Parathyroid adenoma (tissue), 2 donors: ENCODE measurements at regions not wholly inside any gene's neighbourhood (a gene's known extent, or its start where the extent isn't known, plus 50 kb on each side); places are given as distances from the start of the nearest gene placed in this dataset.

Source experiments
- H2AFZ ChIP-seq: fragments of 300-600 bp; sonication (generic); one replicate; pipeline ENCODE4 v1.7.0; 2017; ENCODE audit warnings: antibody characterized with exemption, mild to moderate bottlenecking
- H3K27ac ChIP-seq: fragments of 300-600 bp; sonication (generic); one replicate; pipeline ENCODE4 v1.7.0; 2017
- H3K27me3 ChIP-seq: fragments of 300-600 bp; sonication (generic); one replicate; pipeline ENCODE4 v1.7.0; 2017; ENCODE audit warnings: low read length; ENCODE audit not compliant: control insufficient read depth, insufficient read depth
- H3K36me3 ChIP-seq: fragments of 300-600 bp; sonication (generic); one replicate; pipeline ENCODE4 v1.7.0; 2017; ENCODE audit warnings: low read length; ENCODE audit not compliant: control insufficient read depth, insufficient read depth
- H3K4me1 ChIP-seq: fragments of 300-600 bp; sonication (generic); one replicate; pipeline ENCODE4 v1.7.0; 2017; ENCODE audit warnings: control low read depth
- H3K4me2 ChIP-seq: fragments of 300-600 bp; sonication (generic); one replicate; pipeline ENCODE4 v1.7.0; 2017; ENCODE audit warnings: low read length
- H3K4me3 ChIP-seq: fragments of 300-600 bp; sonication (generic); one replicate; pipeline ENCODE4 v1.7.0; 2017; ENCODE audit warnings: low read depth, low read length
- H3K79me2 ChIP-seq: fragments of 300-600 bp; sonication (generic); one replicate; pipeline ENCODE4 v1.7.0; 2017; ENCODE audit warnings: control low read depth
- H3K9ac ChIP-seq: fragments of 300-600 bp; sonication (generic); one replicate; pipeline ENCODE4 v1.7.0; 2017; ENCODE audit warnings: mild to moderate bottlenecking
- H3K9me3 ChIP-seq: fragments of 300-600 bp; sonication (generic); one replicate; pipeline ENCODE4 v1.7.0; 2017; ENCODE audit warnings: low read length; ENCODE audit not compliant: control insufficient read depth
- TF ChIP-seq, protein P1 (sequence below): fragments of 300-600 bp; sonication (generic); IDR thresholded peaks from one replicate; pipeline ENCODE4 v1.7.0; 2017; ENCODE audit warnings: antibody characterized with exemption, mild to moderate bottlenecking
- donor health status: primary hyperparathyroidism.

DNA sequence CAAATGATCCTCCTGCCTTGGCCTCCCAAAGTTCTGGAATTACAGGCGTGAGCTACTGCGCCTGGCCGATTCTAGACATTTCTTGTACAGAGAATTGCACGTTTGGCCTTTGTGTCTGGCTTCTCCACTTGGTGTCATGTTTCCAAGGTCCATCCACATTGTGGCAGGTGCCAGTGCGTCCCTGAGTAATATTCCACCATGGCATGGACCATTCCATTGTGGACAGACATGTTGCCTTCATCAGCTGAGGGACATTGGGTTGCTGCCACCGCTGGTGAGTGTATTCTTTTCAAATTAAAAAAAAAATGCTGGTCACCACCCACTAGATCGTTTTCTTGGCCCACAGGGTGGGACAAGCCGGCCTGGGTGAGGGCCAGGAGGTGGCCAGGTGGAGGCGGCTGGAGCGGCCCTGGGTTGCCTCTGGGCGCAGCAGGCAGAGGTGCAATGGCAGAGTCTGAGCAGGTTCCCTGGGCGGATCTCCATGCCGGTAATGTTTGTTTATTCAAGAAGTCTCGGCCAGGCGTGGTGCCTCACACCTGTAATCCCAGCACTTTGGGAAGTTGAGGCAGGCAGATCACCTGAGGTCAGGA is 274.1 kb downstream of the SEC14L1 start:
- Histone ChIP-seq H3K27ac (no peak overlapping the region), H3K4me3 (no peak overlapping the region), H3K79me2 (peaks cover 57% of the 10 kb centered on the region), H3K4me2 (no peak overlapping the region), H3K27me3 (no peaks in the 10 kb centered on the region), H3K9me3 (no peaks in the 10 kb centered on the region), H3K9ac (no peak overlapping the region), H3K36me3 (no peaks in the 10 kb centered on the region), H3K4me1 (no peaks in the 10 kb centered on the region), H2AFZ (no peak overlapping the region)
- TF ChIP-seq, protein P1, sequence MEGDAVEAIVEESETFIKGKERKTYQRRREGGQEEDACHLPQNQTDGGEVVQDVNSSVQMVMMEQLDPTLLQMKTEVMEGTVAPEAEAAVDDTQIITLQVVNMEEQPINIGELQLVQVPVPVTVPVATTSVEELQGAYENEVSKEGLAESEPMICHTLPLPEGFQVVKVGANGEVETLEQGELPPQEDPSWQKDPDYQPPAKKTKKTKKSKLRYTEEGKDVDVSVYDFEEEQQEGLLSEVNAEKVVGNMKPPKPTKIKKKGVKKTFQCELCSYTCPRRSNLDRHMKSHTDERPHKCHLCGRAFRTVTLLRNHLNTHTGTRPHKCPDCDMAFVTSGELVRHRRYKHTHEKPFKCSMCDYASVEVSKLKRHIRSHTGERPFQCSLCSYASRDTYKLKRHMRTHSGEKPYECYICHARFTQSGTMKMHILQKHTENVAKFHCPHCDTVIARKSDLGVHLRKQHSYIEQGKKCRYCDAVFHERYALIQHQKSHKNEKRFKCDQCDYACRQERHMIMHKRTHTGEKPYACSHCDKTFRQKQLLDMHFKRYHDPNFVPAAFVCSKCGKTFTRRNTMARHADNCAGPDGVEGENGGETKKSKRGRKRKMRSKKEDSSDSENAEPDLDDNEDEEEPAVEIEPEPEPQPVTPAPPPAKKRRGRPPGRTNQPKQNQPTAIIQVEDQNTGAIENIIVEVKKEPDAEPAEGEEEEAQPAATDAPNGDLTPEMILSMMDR = no peak

DNA sequence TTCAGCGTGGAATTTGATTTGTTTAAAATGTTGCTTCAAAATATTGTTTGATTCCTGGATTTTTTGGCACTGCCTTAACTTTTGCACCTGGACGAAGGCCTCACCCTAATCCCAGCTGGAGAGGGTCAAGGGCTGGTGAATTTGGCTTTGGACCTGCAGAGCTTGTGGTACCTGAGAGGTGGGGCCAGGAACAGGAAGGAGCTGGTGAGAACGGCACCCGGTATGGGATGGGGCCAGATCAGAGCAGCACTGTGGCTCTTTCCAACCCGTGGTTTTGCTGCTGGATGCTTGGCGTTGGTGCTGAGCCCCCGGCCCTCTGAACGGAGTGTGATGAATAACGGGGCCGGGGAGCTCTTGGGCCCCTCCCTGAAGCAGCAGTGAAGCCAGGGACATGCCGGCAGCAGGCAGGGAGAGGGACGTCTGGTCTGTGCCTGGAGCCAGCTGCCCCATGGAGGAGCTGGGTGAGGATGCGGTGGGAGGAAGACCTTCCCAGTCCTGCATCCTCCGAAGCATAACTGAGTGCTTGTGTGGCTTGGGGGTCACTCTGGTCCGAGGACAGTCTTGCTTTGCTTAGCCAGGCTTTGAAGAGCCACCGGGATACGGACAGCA is 275.4 kb downstream of the SEC14L1 start:
- H3K4me1 ChIP-seq = peaks cover 13% of the 10 kb centered on the region
- TF ChIP-seq, protein P1 = no peak
- H3K9ac ChIP-seq = no peak overlapping the region
- no peak overlapping the region for H3K4me2 ChIP-seq
- no peak overlapping the region for H3K27ac ChIP-seq
- no peaks in the 10 kb centered on the region for H3K27me3 ChIP-seq
- peaks cover 66% of the 10 kb centered on the region for H3K79me2 ChIP-seq
- no peak overlapping the region for H3K4me3 ChIP-seq
- H3K36me3 ChIP-seq = no peaks in the 10 kb centered on the region
- no peak overlapping the region for H2AFZ ChIP-seq
- H3K9me3 ChIP-seq = no peaks in the 10 kb centered on the region

DNA sequence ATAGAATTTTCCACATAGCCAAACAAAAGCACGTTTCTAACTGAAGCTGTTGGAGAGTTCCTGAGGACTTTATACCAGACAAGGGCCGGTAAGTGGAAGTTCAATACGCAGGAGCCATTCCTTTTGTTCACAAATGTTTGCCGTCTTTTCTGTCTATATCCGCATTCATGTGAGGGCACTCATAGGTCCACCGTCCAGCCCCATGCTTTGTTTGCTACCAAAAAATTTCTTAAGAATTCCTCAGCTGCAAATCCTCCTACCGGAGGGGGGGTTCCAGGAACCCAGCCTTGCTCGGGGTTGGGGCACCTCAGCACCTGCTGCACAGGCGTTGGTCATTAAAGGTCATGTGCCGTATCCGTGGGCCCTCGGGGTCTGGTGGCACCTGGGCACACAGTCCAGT is 276.8 kb downstream of the SEC14L1 start:
- Histone ChIP-seq H3K9me3 (no peaks in the 10 kb centered on the region), H3K27ac (no peak overlapping the region), H3K36me3 (no peaks in the 10 kb centered on the region), H3K27me3 (no peaks in the 10 kb centered on the region), H3K4me1 (peaks cover 26% of the 10 kb centered on the region), H2AFZ (no peak overlapping the region), H3K79me2 (peaks cover 61% of the 10 kb centered on the region), H3K9ac (no peak overlapping the region), H3K4me2 (no peak overlapping the region), H3K4me3 (no peak overlapping the region)
- TF ChIP-seq, protein P1 = no peak

DNA sequence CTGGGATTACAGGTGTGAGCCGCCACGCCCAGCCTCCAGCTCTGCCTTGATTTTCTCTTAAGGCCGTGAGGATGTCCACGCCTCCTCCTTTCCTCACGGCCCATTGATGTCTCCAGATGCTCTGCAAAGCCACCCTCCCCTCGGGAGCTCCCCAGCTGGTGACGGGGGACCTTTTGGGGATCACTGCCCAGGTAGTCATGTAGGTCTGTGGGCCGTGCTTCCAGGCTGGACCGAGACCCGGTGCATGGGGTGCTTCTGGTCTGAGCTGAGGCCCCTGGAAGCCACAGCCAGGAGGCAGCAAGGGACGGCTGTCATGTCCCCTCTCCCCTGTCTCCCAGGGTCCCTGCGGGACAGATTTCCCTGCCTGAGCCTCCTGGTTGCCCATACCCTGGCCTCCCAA is 277.8 kb downstream of the SEC14L1 start:
- Histone ChIP-seq H3K9ac (no peak overlapping the region), H3K27ac (no peak overlapping the region), H3K4me1 (peaks cover 36% of the 10 kb centered on the region)

More for the DNA sequence above, 277.8 kb downstream of the SEC14L1 start:
- Histone ChIP-seq H3K4me3 (no peak overlapping the region), H3K27me3 (no peaks in the 10 kb centered on the region), H3K36me3 (no peaks in the 10 kb centered on the region), H3K79me2 (peaks cover 63% of the 10 kb centered on the region), H3K4me2 (no peak overlapping the region), H3K9me3 (no peaks in the 10 kb centered on the region), H2AFZ (no peak overlapping the region)
- TF ChIP-seq, protein P1 = no peak
